GM12891 (cell line): ENCODE measurements at regions not wholly inside any gene's neighbourhood (a gene's known extent, or its start where the extent isn't known, plus 50 kb on each side); places are given as distances from the start of the nearest gene placed in this dataset.
A peak's percentile ranks its signal among the peaks of the same experiment; 100 is the strongest.
"Not testable (repeated sequence)": the region's sequence is repeated elsewhere in the genome, so short reads cannot be mapped to it uniquely, and the experiment has no call there.

Source experiments
- DNase-seq: peaks from one replicate; pipeline ENCODE4 v3.0.0; 2011; ENCODE audit warnings: low spot score; ENCODE audit not compliant: insufficient read length
- FAIRE-seq: peaks from 2 replicates; lab custom pipeline; 2011; peaks lifted over from hg19 to GRCh38; lab: Jason Lieb, UNC
- PAX5 ChIP-seq: IDR thresholded peaks from 2 replicates; pipeline ENCODE4 v1.6.1; 2011; ENCODE audit warnings: low read length, moderate library complexity, mild to moderate bottlenecking; ENCODE audit not compliant: insufficient read depth, severe bottlenecking
- POLR2A ChIP-seq: IDR thresholded peaks from 2 replicates; pipeline ENCODE4 v1.6.1; 2011; ENCODE audit warnings: low read depth, low read length, control low read depth
- POLR2AphosphoS5 ChIP-seq: IDR thresholded peaks from 2 replicates; pipeline ENCODE4 v1.6.1; 2011; ENCODE audit warnings: low read depth, low read length, control low read depth
- POU2F2 ChIP-seq: IDR thresholded peaks from 2 replicates; pipeline ENCODE4 v1.6.1; 2011; ENCODE audit warnings: low read depth, mild to moderate bottlenecking, control low read depth, low read length, moderate library complexity
- SPI1 ChIP-seq: IDR thresholded peaks from 2 replicates; pipeline ENCODE4 v1.6.1; 2011; ENCODE audit warnings: low read depth, low read length, control low read depth
- TAF1 ChIP-seq: IDR thresholded peaks from 2 replicates; pipeline ENCODE4 v1.6.1; 2011; ENCODE audit warnings: low read depth, low read length, control low read depth

DNA sequence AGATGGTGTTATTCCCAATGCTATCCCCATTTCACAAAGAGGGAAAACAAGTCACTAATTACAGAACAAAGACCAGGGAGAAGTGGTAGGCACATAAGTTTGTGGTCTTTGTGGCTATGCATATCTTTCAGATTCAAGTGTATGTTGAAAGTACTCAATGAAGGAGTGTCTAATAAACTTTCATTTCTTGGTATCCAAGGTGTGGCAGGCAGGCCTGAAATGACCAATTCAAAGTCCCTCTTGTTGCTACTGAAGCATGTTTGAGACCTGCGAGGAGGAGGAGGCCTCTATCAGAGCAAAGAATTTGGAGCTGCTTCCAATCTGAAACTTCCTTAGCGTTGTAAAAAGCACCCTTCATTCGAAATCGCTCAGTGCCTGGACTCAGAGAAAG, 60.9 kb upstream of the KLF7 start:
- DNase-seq (no peak), FAIRE-seq (peak; percentile 5)
- TF ChIP-seq POLR2A (no peak), SPI1 (no peak), POU2F2 (no peak), POLR2AphosphoS5 (no peak), TAF1 (no peak), PAX5 (no peak)

DNA sequence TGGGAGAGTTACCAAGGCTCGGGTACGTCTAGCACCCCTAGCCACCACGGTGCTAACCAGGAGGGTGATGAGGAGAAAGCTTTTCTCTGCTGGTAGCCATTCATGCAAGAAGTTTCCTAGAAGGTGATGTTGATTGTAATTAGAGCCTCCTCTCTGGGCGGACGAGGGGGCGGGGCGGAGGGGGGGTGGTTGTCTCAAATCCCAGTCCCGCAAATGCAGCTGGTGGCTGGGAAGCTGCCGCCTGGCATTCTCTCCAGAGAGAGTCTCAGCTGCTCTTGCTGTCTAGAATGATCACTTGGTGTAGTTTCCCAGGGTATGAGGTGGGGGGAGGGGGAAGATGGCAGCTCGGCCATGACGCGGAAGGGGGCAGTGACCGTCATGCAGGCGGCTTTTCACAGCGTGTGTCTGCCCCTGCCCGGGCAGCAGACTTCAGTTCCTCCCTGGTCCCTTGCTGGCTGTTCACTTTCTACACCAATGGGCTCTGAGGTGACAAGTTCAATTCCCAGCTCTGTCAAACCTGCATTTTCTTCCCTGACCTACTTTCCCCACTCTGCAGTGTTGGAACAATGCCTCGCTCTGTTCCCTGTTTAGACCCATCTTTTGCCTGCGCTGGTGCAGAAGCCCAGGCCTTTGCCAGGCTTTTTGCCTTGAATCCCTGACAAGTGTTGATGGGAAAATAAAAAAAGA, 61.5 kb upstream of the KLF7 start:
- FAIRE-seq, result no peak
- DNase-seq, result no peak
- TF ChIP-seq POLR2AphosphoS5 (no peak), SPI1 (no peak), PAX5 (no peak), POU2F2 (no peak), TAF1 (no peak), POLR2A (no peak)

DNA sequence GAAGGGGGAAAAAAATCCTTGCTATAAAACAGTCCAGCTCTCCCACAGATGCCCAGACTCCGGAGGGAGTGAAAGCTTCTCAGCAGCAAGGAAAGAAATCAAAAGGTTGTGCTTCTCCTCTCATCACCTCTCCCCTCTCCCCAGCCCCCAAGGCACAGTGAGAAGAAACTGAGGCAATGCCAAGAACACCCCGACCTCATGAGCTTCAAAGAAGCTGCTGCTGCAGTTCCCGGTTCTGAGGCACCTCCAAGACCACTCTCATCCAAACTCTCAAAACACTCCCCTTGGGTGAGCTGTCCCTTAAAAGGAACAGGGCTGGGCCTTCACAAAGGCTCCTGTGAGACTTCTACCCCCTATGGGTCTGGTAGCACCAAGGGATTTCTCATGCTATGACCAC, 62.0 kb upstream of the KLF7 start:
- no peak for DNase-seq
- FAIRE-seq, result no peak
- TF ChIP-seq TAF1 (no peak), SPI1 (no peak), PAX5 (no peak), POLR2AphosphoS5 (no peak), POLR2A (no peak), POU2F2 (no peak)

DNA sequence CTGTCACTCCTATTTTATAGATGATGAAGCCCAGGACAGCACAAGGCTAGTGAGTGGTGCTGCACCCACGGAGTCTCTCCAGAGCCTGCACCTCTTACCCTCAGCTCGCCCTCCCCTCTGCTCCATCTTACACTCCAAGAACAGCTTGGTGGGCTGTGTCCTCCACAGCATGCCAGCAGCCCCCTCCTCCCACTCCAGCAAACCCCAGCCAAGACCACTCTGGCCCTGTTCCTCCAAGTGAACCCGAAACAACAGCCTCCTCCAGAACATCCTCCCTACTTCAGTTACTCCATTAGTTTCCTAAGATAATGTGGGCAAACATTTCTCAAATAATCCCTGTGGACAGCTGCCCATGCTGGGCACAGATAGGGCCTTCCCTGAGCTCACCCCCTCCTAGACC, 62.7 kb upstream of the KLF7 start:
- DNase-seq (no peak), FAIRE-seq (no peak)
- TF ChIP-seq SPI1 (no peak), PAX5 (no peak), POU2F2 (no peak), POLR2AphosphoS5 (no peak), TAF1 (no peak), POLR2A (no peak)

DNA sequence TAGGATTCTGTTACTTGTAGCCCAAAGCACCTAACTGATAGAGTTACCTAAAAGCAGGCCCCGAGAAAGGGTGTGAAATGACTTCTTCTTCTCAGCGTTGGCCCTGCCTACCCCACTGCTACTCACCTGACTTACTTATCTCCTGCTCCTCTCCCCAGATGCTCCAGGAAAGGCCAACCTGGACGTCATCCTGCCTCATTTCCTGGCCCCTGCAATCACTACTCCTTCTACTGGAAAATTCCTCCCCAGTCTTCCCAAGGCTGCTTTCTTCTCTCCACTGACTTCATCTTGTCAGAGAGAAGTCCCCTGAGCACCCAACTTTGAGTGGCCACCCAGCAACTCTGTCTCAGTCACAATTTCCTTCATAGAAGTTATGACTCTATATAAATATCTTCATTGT, 63.4 kb upstream of the KLF7 start:
- TF ChIP-seq TAF1, result no peak
- TF ChIP-seq SPI1, result no peak
- no peak for TF ChIP-seq POLR2A
- TF ChIP-seq POLR2AphosphoS5, result no peak
- DNase-seq (no peak), FAIRE-seq (no peak)

DNA sequence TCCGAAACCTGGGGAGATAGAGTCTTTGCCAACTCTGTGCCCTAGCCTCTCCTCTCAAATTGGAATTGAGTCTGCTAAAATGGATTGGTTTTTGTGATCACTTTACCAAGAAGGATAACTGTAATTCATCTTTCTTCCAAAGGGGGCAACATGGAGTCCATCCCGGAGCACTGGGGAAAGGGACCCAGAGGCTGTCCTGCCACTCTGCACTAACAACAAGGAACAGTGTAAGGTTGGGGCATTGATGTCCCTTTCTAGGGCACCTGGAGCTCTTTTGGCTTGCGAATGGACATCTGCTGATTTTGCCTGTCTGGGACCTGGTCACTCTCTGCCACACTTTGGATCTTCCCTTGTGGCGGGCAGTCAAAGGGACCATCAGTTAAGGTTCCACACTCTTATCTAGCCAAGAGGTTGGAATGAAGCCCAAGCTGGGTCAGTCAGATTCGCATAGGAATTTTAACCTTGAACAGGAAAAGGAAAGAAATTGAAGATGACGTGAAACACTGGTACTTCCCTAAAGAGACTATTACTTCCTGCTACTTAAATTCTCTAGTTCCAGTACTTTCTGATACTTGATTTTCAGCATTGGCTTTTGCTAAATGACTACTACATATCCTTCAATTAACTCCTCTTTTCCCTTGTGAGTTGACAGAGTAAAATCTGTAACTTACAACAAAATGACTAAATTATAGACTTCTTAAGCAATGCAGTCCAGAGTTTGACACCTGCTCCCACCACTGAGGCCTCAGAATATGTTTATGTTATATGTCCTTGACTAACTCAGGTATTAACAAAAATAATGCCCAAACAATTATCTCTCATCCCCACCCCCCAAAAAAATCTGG, 64.7 kb upstream of the KLF7 start:
- peak; percentile 13 for FAIRE-seq
- TF ChIP-seq POU2F2, result no peak
- TF ChIP-seq POLR2A, result no peak
- TF ChIP-seq SPI1, result no peak
- no peak for DNase-seq

DNA sequence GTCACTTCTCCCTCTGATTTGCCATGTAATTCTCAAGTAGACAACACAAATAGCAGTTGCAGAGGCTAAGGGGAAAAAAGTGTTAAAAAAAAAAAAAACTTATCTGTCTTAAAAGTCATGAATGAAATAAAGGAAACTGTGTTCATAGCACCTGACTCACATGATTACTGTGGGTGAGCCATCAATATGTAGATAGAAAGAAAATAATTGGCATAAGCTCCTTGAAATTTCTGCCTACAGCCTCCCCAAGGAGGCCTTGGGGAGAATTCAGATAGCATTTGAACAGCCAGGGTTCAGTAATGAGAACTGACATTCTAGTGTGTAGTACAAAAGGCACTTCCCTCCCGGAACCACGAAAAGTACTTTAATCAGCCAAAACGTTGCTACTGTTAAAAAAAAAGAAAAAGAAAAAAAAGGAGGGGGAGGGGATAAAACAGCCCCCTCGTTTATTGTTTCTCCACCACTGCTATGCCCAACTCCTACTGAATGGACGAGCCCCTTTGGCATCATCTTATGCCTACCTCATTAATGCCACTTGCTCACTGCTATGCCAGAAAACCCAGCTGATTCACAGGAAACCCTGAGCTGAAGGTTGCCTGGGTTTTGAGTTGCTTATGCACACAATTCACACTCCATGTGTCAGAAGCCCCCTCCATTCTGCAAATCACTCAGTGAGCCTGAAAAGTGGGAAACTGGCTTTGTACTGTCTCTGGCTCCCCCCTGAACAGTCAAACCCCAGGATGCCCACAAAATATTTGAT, 65.5 kb upstream of the KLF7 start:
- DNase-seq (no peak), FAIRE-seq (no peak)
- TF ChIP-seq POLR2AphosphoS5 (no peak), POLR2A (no peak), TAF1 (no peak), PAX5 (no peak), SPI1 (no peak), POU2F2 (no peak)

DNA sequence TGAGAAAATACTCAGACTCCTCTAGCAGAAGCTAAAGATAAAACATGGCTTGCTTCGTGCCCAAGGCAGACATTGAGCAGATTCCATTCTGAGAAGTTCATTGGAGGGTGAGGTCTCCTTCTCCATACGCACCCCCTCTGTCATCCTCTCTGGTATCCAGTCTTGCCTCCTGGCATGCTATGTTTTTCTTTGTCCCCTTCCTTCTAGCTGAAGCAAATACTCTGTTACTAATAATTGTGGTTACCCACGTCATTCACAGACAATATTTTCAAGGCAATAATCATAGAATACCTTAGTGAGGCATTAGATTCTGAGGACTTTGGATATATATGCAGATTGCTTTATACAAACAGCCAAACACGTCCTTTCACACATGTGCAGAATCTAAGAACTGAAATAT, 66.2 kb upstream of the KLF7 start:
- TF ChIP-seq TAF1 (no peak), POLR2AphosphoS5 (no peak), POLR2A (no peak), SPI1 (no peak)
- FAIRE-seq, result no peak
- no peak for DNase-seq

DNA sequence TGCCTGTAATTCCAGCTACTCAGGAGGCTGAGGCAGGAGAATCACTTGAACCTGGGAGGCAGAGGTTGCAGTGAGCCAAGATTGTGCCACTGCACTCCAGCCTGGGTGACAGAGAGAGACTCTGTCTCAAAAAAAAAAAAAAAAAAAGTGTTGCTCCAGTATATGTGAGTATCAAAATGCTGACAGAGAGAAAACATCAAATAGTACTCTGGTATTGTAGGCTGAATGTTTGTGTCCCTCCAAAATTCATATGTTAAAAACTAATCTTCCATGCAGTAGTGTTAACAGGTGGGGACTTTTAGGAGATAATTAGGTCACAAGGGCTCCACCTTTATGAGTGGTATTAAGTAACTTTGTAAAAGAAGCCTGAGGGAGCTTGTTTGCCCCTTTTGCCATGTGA, 67.4 kb upstream of the KLF7 start:
- not testable (repeated sequence) for FAIRE-seq, DNase-seq

DNA sequence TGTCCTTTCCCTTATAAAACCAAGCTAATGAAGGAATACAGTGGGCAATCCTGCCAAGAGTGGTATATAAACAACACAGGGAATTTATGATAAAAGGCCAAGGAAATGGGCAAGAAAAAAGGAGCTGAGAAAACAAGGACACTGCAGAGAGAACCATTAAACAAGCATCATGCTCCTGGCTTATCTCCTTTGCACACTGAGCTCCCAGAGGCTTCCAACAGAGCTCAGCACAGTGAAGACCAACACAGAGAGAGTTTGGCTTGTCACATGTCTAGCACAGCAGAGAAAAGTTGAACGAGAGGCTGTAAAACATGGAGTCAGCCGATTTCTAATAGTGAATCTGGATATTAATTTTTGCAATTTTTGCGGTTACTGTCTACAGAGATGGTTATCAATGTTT, 68.0 kb upstream of the KLF7 start:
- no peak for DNase-seq
- TF ChIP-seq SPI1 (no peak), POLR2AphosphoS5 (no peak), POU2F2 (no peak)
- FAIRE-seq, result no peak
